HG03039 (cell line): ENCODE measurements at regions not wholly inside any gene's neighbourhood (a gene's known extent, or its start where the extent isn't known, plus 50 kb on each side); places are given as distances from the start of the nearest gene placed in this dataset.

ENCODE experiments used
- ATAC-seq: cut with Tn5 transposase; IDR thresholded peaks from one replicate; pipeline ENCODE4 v1.9.1; 2021; ENCODE audit warnings: mild to moderate bottlenecking, moderate library complexity; ENCODE audit not compliant: unreplicated experiment

DNA sequence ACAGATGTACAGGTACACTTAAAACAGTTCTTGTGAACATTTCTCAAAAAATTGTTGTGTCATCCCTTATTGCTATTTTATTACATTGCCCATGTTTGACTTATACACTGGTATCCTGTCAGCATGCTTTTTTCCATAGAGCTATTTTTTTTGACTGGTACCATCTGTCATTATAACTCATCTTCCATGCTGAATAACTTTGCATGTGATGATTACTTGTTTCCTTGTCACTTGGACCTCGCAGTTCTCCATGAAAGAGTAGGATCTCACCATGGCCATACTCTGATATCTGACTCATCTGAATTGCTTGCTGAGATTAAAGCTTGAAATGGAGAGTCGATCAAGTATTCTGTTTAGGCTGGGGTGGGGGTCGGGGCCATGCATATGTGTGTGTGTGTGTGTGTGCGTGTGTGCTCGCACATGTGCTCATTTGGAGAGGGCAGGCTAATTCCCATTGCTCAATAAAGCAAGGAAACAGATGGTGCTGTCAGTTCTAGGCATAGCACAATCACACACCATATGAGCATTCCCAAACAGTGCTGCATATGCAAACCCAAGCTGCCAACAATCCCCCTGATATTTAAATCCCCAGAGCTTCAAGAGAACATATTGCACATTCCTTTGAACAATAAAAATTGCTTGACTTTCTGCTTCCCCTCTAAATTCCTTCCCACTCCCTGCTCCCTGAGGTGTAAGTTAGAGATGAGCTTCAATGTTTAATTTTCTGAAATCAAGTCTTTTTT, 62.9 kb downstream of the NHLRC3 start:
- ATAC-seq = no peak

DNA sequence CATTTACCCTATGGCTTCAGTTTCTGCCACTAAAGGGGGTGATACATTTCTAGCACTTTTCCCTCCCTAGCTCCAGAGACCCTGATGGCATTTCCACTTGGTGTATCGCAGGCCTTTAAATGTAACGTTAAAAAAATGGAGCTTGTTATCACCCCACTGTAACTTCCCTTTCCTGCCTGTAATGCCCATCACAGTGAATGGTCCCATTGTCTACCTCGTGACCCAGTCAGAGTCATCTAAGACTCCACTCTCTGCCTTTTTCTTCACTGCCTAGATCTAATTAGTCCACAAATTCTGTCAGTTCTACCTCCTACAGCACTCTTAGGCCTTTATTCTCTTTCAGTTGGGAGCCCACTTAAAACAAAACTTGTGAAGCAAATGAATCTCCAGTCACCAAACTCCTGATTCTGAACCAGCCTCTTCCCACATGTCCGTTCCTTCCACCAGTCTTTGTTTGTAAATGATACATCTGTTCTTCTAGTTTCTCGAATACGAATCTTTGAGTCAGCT, 64.8 kb downstream of the NHLRC3 start:
- ATAC-seq = no peak

DNA sequence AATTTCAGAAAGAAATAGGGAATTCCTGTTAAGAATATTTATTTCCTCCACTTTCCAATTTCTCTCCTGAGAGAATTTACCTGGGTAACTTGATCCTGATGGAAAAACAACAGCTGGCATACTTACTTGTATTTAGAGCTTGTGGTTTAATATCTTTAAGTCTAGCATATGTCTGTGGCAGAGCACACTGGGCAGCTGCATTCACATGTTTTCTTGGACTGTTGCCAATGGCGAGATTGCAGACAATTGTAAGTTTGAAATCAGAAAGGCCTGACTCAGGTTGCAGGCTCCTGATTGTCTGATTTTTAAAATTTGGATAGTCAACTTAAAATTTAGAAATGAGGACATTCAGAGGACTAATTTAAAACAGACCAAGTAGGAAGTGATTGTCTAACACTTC, 66.9 kb downstream of the NHLRC3 start:
- no peak for ATAC-seq

- no peak for ATAC-seq
These were observed 68.2 kb downstream of the NHLRC3 start for GRCh38 chr13:39106216-39107005.

GRCh38 chr13:39107561-39107960, 69.3 kb downstream of the NHLRC3 start:
- no peak for ATAC-seq

GRCh38 chr13:39108783-39109182, 70.5 kb downstream of the NHLRC3 start:
- no peak for ATAC-seq

DNA sequence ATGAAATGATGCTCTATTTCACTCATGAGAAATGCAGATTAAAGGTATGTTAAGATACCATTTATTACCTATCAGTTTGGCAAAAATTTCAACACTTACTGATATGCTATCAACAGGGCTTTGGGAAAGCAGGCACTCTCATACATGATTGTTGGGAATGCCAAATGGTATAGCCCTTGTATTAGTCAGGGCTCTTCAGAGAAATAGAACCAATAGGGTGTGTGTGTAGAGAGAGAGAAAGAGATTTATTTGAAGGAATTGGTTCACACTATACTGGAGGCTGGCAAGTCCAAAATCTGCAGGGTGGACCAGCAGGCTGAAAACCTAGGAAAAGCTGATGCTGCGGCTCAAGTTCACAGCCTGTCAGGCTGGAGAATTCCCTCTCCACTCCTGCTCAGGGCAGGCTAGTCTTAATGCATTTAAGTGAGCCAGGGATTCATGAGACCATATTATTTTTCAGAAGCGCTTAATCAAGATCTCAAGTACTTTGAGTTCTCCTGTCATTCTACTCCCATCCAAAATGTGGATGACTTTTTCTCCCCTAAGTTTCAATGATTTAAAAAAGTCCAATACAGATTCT, 72.4 kb downstream of the NHLRC3 start:
- no peak for ATAC-seq

- no peak for ATAC-seq
These were observed 72.9 kb downstream of the NHLRC3 start for GRCh38 chr13:39111145-39111544.

- ATAC-seq = no peak
These were observed 81.2 kb downstream of the NHLRC3 start for GRCh38 chr13:39119422-39119821.

GRCh38 chr13:39123578-39123977, 85.3 kb downstream of the NHLRC3 start:
- no peak for ATAC-seq

DNA sequence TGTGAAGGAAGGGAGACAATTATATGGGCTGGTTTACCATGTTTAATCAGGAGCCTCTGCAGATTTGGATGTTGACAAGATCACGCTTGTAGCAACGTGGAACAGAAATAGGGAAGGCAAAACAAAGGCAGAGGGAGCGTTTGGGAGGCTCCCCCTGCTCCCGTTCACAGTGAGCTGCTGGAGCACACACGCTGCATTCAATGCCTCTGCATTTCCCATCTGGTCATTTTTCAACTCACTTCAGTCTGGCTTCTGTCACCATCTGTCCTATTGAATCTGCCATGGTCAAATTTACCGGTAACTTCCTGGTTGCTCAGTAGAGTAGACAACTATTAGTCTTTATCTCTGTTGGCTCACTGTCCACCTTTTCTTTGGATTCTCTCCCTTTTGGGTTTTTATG, 91.0 kb downstream of the NHLRC3 start:
- ATAC-seq = no peak

DNA sequence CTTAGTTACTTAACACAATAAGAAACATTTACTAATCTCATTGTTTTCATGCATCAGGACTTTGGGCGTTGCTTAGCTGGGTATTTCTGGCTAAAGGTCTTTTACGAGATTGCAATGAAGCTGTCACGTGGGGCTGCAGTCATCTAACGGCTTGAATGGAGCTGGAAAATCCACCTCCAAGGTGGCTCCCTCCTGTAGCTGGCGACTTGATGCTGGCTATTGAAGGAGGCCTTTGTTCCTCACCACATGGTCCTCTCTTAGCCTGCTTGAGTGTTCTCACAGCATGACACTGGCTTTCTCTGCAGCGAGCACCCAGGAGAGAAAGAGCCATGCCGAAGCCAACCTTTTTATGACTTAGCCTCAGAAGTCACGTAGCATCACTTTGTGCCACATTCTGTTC, 92.0 kb downstream of the NHLRC3 start:
- no peak for ATAC-seq

DNA sequence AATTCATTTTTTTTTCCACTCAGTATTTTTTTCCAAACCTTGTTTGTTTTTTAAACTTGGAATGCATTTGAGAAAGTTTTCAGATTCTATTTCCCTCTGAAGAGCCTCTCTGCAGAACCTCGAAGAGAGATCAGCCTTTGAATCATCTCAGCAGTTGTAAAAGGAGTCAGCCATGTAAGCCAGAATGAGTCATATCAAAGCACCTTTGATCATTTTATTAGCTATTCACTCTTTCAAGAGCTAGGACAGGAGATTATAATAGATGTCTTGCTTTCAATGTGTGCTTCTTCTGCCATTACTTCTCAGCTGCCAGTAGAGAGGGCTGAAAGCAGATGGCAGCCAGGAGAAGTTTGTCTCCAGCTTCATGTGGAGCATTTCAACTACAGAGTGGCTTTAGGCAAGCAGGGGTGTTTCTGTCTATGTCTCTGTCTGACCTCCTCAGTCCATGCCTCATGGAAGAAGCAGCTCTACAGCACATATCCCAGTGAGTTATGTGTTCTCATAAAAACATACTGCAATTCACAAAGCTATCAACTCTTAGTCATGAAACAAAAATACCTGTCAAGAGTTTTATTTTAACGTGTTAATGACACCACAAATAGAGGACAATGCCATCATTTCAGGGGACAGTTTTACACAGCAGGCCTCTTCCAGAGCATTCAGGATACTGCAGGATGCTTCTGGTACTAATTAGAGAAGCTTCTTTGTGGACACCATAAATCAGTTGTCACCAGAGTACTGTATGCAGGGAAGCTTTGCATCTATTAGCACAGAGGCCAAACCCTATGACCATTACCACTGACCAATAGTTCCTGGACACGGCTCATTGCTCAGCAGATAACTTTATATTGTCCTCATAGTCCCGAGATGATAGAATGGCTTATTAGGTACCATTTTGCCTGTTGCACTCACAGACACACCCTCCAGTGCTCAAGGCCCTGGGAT, 94.3 kb downstream of the NHLRC3 start:
- no peak for ATAC-seq

- no peak for ATAC-seq
These were observed 95.5 kb downstream of the NHLRC3 start for GRCh38 chr13:39133781-39134180.

DNA sequence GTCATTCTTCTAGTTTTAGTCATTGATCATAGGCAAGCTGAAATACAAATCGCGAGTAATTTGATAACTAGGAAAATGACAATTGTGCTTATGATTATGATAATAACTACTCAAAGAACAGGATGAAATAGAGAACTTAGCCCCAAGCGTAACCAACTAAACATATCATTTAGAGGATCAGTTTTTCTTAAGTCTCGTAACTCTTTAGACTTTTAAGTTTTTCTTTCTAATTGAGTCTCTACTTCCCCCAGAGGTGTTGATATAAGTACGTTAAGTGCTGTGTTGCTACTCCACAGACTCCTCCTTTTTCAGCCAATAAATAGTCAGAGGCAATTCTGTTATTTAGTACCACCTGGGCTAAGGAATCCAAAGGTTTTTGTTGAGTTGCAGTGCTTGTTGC, 96.3 kb downstream of the NHLRC3 start:
- ATAC-seq = no peak

GRCh38 chr13:39144391-39144790, 106.1 kb downstream of the NHLRC3 start:
- no peak for ATAC-seq

- no peak for ATAC-seq
These were observed 106.8 kb downstream of the NHLRC3 start for GRCh38 chr13:39144941-39145533.

DNA sequence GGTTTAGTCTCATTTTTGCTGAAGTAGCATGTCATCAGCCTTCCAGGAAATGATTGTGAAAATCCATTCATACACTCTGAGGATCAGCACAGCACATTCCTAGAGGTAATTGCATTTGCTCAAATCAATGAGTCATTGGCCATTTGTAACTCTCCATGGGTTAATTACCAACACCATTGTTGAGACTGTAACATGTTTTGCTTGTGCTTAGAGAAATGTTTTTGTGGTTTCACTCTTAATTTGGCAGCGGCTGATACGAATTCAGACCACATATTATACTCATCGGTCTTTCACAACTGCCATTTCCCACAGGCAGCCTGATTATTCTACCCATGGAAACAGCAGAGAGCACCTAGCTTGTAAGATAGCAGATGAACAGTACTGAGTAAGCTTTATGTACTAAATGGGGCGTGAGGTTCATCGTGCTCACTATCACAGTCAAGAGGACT, 110.3 kb downstream of the NHLRC3 start:
- no peak for ATAC-seq

DNA sequence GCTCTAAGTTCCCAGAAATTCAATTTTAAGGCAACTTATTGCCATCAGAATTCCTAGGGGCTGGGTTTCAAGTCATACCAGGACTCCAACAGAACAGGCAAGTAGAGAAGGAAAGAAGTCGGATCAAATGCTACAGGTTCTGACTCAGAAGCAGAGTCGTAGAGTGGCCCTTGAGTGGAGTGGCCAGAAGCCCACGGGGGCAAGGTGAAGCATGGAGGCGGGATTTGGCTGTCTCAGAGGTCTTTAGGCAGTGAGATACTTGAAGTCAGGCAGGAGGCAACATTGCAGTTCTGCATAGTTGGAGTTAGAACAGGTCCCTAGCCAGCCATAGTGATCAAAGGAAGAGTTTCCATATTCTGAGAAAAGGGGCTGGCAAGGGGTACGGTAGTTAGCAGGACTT, 111.6 kb downstream of the NHLRC3 start:
- ATAC-seq = no peak

DNA sequence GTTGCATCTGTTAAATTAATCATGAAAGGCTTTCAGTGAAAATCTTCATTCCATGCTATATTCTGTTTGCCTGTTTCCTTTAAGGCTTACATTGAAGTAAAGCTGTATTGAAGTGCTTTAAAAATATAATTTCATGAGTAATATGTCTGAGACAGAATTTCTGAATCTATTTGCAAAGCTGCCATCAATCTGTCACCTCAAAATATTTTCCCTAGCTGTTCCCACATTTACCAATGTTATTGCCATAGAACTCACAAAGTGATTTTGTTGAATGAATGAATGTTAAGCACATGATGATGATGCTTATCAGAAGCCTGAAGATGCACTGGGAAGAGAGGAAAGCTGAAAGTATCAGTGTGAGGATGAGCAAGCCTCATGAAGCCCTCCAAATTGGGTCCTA, 115.8 kb downstream of the NHLRC3 start:
- no peak for ATAC-seq
